Eye (tissue), 1 donor: ENCODE measurements at regions not wholly inside any gene's neighbourhood (a gene's known extent, or its start where the extent isn't known, plus 50 kb on each side); places are given as distances from the start of the nearest gene placed in this dataset.
A peak's percentile ranks its signal among the peaks of the same experiment; 100 is the strongest.

Source experiments
- DNase-seq: peaks from one replicate; pipeline ENCODE4 v3.0.0-alpha.2; 2015

DNA sequence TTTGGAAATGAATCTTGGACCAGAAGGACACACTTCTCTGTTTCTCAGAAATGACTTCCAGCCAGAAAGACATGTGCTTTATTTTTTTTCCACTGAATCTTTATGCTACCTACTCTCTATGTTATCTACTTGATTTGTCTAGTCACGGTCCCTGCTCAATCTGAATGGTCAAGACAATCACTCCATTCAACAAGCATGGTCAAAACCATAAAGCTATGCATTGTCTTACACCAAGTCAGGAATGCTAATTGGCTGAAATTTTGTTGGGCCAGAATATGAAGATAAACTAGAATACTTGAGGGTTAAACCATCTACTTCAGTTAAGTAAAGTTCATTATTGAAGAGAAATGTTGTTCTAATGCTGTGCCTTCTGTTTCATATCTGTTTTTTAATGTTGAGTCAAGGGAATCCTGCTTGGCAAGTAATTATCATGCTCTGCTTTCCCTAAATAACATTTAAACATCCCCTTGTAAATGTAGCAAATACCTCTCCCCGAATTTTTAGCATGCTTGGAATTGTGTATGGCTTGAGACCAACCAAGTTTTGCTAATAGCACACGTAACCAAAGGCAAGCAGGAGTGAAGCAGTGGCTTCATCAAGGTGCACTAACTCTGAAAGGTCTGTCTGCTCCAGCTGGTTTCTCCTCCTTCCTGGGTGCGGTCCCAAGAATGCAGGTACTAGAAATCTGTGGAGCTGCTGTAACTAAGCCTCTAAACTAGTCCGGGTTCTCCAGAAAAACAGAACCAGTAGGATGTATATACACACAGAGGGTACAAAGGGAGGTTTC, 190.3 kb upstream of the CDYL start:
- no peak for DNase-seq

GRCh38 chr6:4584801-4585200, 191.4 kb upstream of the CDYL start:
- no peak for DNase-seq

DNA sequence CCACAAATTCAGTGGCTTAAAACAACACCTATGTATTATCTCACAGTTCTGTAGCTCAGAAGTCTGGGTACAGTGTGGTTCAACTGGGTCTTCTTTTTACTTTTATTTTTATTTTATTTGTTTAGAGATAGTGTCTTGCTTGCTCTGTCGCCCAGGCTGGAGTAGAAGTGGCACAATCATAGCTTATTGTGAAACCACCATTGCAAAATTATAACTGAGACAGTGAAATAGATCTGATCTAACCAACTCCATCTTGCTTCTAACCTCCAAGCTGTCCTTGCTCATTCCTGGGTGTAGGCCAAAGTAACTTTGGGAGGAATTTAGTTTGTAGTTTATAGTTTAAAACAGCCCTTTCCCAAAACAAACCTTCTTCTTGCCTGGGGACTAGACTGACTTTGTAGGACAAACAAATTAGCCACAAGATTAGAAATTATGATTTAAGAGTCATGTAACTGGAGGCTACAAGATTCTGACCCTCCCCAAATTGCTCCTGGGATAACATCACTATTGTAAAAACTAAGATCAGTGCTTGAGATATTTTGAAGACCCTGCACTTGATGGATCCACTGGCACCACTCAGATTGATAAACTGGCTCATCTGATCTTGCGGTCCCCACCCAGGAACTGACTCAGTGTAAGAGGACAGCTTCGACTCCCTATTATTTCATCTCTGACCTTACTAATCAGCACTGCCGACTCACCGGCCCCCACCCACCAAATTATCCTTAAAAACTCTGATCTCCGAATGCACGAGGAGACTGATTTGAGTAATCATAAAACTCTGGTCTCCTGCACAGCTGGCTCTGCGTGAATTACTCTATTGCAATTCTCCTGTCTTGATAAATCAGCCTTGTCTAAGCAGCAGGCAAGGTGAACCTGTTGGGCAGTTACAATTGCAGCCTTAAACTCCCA, 193.4 kb upstream of the CDYL start:
- no peak for DNase-seq

GRCh38 chr6:4581468-4582385, 194.5 kb upstream of the CDYL start:
- DNase-seq, result no peak

GRCh38 chr6:4580361-4580760, 195.8 kb upstream of the CDYL start:
- DNase-seq, result no peak

DNA sequence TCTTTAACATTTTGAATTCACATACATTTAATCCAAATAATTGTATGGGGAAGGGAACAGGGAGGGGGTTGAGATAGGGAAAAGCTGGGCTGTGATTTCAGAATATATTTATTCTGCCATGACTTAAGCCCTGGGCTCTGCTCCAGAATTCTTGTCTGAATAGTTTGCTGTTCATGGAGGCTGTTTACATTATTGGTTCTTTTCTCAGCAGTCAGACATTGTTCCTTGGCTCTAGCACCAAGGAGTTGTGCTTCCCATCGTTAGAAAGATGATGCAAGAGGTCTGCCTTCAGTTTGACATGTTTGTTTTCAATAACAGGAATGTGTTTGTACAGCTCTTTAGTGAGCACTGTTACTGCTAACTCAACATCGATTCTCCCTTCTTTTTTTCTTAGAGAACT, 198.8 kb upstream of the CDYL start:
- peak; percentile 70 for DNase-seq

GRCh38 chr6:4575714-4576113, 200.5 kb upstream of the CDYL start:
- DNase-seq, result no peak

GRCh38 chr6:4574007-4574406, 202.2 kb upstream of the CDYL start:
- DNase-seq, result no peak

GRCh38 chr6:4571011-4571410, 205.2 kb upstream of the CDYL start:
- no peak for DNase-seq

DNA sequence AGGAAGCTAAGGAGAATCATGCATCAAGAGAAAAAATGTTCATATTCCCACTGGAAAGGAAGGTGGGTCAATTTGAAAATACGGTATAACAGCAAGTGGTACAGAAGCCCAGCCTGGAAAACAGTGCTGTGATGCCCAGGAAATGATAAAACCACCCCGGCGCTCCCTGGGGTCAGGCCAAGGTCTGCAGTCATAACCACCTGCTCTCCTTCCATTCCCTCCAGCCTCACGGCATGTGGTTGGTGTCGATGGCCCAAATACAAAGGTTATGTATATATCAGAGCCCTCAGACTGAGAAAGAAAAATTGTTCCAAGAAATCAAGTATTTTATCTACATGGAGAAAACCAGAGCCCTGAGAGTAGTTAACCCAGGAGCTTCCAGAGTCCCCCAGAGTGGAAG, 208.1 kb upstream of the CDYL start:
- no peak for DNase-seq

GRCh38 chr6:4567141-4567540, 209.1 kb upstream of the CDYL start:
- DNase-seq, result no peak

DNA sequence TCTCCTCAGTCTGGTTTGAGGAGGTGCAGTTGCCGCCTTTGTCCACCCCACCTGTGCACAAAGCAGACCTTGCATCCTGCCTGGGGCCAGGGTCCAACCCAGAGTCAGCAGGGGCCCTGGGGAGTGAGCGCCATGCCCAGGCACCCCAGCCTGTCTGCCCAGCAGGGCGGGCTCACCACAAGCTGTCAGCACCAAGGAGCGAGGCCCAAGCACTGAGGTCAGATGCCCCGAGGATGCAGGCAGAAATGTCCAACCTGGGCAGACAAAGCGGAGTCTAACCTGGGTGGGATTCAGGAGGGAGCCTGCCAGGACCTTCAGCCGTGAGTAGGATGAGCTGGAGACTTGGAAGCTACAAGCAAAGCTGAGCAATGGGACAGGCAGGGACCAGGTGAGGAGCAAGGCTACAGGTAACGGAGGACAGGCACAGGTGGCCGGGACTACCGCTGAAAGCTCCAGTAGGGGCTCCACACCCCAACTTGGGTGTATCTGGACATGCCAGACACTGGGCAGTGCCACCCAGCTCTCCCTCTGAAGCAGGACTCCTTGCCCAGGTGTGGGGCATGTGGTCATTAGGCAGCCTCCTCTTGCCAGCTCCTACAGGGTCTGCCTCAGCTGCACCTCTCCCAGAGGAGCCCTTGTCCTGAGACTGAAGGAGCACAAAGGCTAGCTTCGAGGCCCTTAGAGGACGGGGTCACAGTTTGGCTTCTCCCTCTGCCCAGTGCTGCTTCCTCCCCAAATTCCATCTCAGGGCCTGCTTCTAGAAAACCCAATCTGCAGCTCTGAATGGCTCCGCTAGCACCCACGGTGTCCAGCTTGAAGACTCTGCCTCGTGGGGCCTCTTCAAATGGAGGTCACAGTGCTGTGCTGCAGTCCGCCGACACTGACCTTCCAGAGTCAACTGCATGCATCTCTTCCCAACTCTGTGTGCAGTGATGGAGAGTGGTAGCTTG, 210.6 kb upstream of the CDYL start:
- no peak for DNase-seq

DNA sequence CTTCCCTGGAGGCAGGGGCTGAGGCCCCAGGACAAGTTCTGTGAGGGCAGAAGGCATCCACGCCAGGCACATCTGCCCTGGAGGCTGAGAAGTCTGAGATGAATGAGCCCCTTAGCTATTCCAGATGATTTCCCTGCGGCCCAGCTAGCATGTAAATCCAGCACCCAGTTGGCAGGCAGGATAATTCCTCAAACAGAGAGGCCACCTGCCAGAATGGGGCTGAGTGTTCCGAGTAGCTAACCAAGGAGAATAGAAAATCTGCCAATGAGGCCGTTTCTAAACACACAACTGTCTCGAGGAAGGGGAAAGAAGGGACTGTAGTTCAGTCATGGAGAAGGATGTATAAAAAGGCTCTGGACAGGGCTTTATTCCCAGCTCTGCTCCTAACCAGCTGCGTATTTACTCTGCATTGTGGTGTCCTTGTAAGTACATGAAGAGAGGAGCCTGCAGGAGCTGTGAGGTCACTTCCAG, 211.4 kb upstream of the CDYL start:
- DNase-seq, result no peak

DNA sequence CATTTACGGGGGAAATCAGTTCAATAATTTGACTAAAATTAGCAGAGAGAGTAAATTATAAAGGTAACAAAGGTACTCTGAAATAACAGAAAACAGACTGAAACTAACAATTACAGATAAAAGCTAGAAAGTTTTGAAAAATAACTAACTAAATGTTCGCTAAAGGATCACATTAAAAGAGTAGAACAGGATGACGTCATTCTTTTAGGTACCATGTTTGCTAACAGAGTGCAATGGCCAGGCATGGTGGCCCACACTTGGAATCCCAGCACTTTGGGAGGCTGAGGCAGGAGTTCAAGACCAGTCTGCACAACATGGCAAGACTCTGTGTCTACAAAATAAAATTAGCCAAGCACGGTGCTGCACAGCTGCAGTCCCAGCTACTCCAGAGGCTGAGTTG, 212.3 kb upstream of the CDYL start:
- no peak for DNase-seq

DNA sequence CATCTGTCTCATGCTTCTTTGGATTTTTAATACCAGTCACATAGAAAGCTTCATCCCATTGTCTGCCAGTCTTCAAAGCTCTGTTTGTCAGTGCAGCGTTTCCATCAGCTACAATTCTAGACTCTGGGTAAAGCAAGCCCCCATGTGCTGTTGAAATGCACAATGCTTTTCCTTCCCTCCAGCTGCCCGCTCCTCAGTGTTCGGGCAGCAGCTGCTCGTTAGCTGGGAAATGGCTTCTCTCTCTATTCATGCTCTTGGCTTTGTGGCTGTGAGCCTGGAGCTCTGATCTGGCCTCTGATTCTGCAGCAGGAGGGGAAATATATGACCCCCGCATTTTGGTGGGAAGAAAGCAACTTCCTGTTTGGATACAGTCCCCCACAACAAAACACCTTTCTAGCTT, 213.0 kb upstream of the CDYL start:
- peak; percentile 44 for DNase-seq

GRCh38 chr6:4561773-4562400, 214.3 kb upstream of the CDYL start:
- no peak for DNase-seq

DNA sequence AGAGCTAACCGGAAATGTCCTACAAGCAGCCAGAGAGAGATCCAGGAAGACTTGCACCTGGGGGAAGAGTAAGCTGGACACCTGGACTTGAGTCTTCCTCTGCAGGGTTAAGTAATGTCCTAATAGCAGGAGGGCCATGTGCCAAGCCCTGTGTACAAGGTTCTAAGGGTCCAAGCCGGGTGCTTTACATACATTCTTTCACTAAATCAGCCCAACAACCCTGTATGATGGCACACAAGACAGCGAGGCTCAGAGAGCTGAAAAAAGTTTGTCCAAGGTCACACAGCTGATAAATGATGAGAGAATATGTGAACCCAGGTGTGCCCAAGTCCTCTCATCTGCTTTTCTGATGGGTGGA, 215.1 kb upstream of the CDYL start:
- no peak for DNase-seq

- no peak for DNase-seq
Observed at GRCh38 chr6:4560221-4561077, 215.8 kb upstream of the CDYL start.

- no peak for DNase-seq
Observed at GRCh38 chr6:4559281-4559875, 216.8 kb upstream of the CDYL start.

DNA sequence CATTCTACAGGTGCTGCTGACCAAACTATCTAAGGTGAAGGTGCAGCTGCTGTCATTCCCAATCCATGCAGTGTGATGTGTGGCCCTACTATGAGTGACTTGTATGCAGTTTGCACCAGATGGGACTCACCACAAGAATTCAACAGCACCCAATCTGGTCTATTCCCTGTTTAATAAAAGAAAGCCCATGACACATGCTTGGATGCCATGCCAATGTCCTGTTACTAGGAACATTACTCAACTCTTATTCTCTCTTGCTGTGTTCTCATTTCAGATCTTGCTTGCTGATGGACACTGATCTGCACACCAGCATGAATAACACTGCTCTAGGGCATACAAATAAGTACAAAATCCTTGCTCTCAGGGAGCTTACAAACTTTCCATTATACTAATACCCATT, 221.6 kb upstream of the CDYL start:
- DNase-seq, result no peak
